IMR-90 (cell line): ENCODE measurements at regions not wholly inside any gene's neighbourhood (a gene's known extent, or its start where the extent isn't known, plus 50 kb on each side); places are given as distances from the start of the nearest gene placed in this dataset.

Experiments
- ATAC-seq: fragments of 200-7000 bp; cut with Tn5 transposase; 2 replicates; pipeline ENCODE4 v1.9.1; 2020; ENCODE audit warnings: low read depth, mild to moderate bottlenecking, moderate library complexity
- BruUV-seq: library from RNA; stranded (reverse); fragments of 400-500 nt; replicated peaks from 2 replicates; lab custom pipeline; 2021; lab: Mats Ljungman, UMichigan
- CTCF ChIA-PET: fragments of 300-600 bp; formaldehyde crosslinking; extraction: SDS; loops from one replicate; lab custom pipeline; 2021; ENCODE audit warnings: antibody characterized with exemption; lab: Yijun Ruan, JAX
- POLR2A ChIA-PET: fragments of 300-600 bp; sonication (Branson Sonifier 250); formaldehyde crosslinking; loops from one replicate; lab custom pipeline; 2022; ENCODE audit warnings: antibody characterized with exemption; ENCODE audit not compliant: unreplicated experiment; lab: Charles Lee
- DNase-seq: peaks from one replicate; pipeline ENCODE4 v3.0.0; 2013
- H2AFZ ChIP-seq: replicated peaks from 2 replicates; pipeline ENCODE3; 2013; ENCODE audit warnings: low read length, mild to moderate bottlenecking; ENCODE audit not compliant: poor library complexity
- H2AK5ac ChIP-seq: 2 replicates; pipeline ENCODE4 v1.6.1; 2013; ENCODE audit warnings: low read depth, low read length, inconsistent platforms
- H2AK9ac ChIP-seq: replicated peaks from 2 replicates; pipeline ENCODE3; 2013; ENCODE audit warnings: mild to moderate bottlenecking, low read depth, low read length, moderate library complexity; ENCODE audit not compliant: poor library complexity
- H2BK120ac ChIP-seq: 2 replicates; pipeline ENCODE4 v1.6.1; 2013; ENCODE audit warnings: low read depth, low read length, inconsistent platforms
- H2BK15ac ChIP-seq: 3 replicates; pipeline ENCODE4 v1.6.1; 2013; ENCODE audit warnings: low read depth, low read length, inconsistent platforms
- H2BK20ac ChIP-seq: 2 replicates; pipeline ENCODE4 v1.6.1; 2013; ENCODE audit warnings: low read depth, mild to moderate bottlenecking, inconsistent platforms, low read length, moderate library complexity
- H2BK5ac ChIP-seq: 2 replicates; pipeline ENCODE4 v1.6.1; 2013; ENCODE audit warnings: mild to moderate bottlenecking, low read depth, low read length, inconsistent platforms; ENCODE audit not compliant: poor library complexity, severe bottlenecking
- H3K14ac ChIP-seq: replicated peaks from 2 replicates; pipeline ENCODE4 v1.6.1; 2013; ENCODE audit warnings: low read depth, low read length, inconsistent platforms
- H3K18ac ChIP-seq: 2 replicates; pipeline ENCODE4 v1.6.1; 2013; ENCODE audit warnings: low read depth, low read length, control low read depth
- H3K23ac ChIP-seq: 2 replicates; pipeline ENCODE4 v1.6.1; 2013; ENCODE audit warnings: low read depth, low read length, inconsistent platforms
- H3K27ac ChIP-seq: 2 replicates; pipeline ENCODE4 v1.5.1; 2013; ENCODE audit warnings: mild to moderate bottlenecking, control low read depth, low read length; ENCODE audit not compliant: insufficient read depth
- H3K27me3 ChIP-seq: 2 replicates; pipeline ENCODE4 v1.6.1; 2013; ENCODE audit warnings: low read length; ENCODE audit not compliant: control insufficient read depth, insufficient read depth
- H3K36me3 ChIP-seq: 2 replicates; pipeline ENCODE4 v1.6.1; 2013; ENCODE audit warnings: low read length, mixed read lengths; ENCODE audit not compliant: control insufficient read depth, insufficient read depth
- H3K4ac ChIP-seq: 2 replicates; pipeline ENCODE4 v1.6.1; 2013; ENCODE audit warnings: low read depth, low read length, inconsistent platforms
- H3K4me1 ChIP-seq: 2 replicates; pipeline ENCODE4 v1.6.1; 2013; ENCODE audit warnings: low read length, mixed read lengths; ENCODE audit not compliant: control insufficient read depth, insufficient read depth
- H3K4me2 ChIP-seq: 2 replicates; pipeline ENCODE4 v1.6.1; 2013; ENCODE audit warnings: low read depth, mild to moderate bottlenecking, control low read depth, low read length, moderate library complexity
- H3K4me3 ChIP-seq: 2 replicates; pipeline ENCODE4 v1.5.1; 2013; ENCODE audit warnings: low read depth, mild to moderate bottlenecking, control low read depth, low read length, moderate library complexity; ENCODE audit not compliant: insufficient read depth
- H3K56ac ChIP-seq: 2 replicates; pipeline ENCODE4 v1.6.1; 2013; ENCODE audit warnings: low read length, inconsistent platforms; ENCODE audit not compliant: insufficient read depth; ENCODE audit errors: extremely low read depth
- H3K79me1 ChIP-seq, 2 experiments: 2 replicates each; pipeline ENCODE4 v1.6.1; 2013; ENCODE audit warnings: low read length in 2 of 2, inconsistent platforms in 1 of 2, low read depth in 1 of 2
- H3K9ac ChIP-seq: 2 replicates; pipeline ENCODE4 v1.6.1; 2013; ENCODE audit warnings: low read depth, low read length, control low read depth
- H3K9me1 ChIP-seq: 2 replicates; pipeline ENCODE4 v1.6.1; 2013; ENCODE audit warnings: low read length, inconsistent platforms; ENCODE audit not compliant: insufficient read depth
- H3K9me3 ChIP-seq: 2 replicates; pipeline ENCODE4 v1.6.1; 2013; ENCODE audit warnings: low read length; ENCODE audit not compliant: control insufficient read depth, insufficient read depth
- H4K20me1 ChIP-seq: 2 replicates; pipeline ENCODE4 v1.6.1; 2013; ENCODE audit warnings: low read length, inconsistent platforms; ENCODE audit not compliant: insufficient read depth
- H4K5ac ChIP-seq: 2 replicates; pipeline ENCODE4 v1.6.1; 2013; ENCODE audit warnings: mild to moderate bottlenecking, low read depth, low read length, control low read depth
- H4K8ac ChIP-seq, 2 experiments: 2 replicates each; pipeline ENCODE4 v1.6.1; 2013; ENCODE audit warnings: low read depth in 2 of 2, low read length in 2 of 2, control low read depth in 1 of 2, inconsistent platforms in 1 of 2
- H4K91ac ChIP-seq: 2 replicates; pipeline ENCODE4 v1.6.1; 2013; ENCODE audit warnings: low read depth, low read length, inconsistent platforms; ENCODE audit not compliant: insufficient read depth
- BHLHE40 ChIP-seq: fragments of 150-350 bp; IDR thresholded peaks from 2 replicates; pipeline ENCODE4 v1.6.1; 2016; ENCODE audit warnings: mild to moderate bottlenecking, low read depth, low read length
- MAFK ChIP-seq: IDR thresholded peaks from 2 replicates; pipeline ENCODE4 v1.6.1; 2012; ENCODE audit warnings: low read depth, low read length, improper control_type of control experiment
- MXI1 ChIP-seq: IDR thresholded peaks from 2 replicates; pipeline ENCODE4 v1.6.1; 2012; ENCODE audit warnings: low read depth, mild to moderate bottlenecking, low read length, moderate library complexity, borderline replicate concordance
- NFE2L2 ChIP-seq: fragments of 150-350 bp; IDR thresholded peaks from 2 replicates; pipeline ENCODE4 v1.6.1; 2016; ENCODE audit warnings: low read depth, mild to moderate bottlenecking, low read length
- POLR2A ChIP-seq: IDR thresholded peaks from 2 replicates; pipeline ENCODE4 v1.6.1; 2012; ENCODE audit warnings: mild to moderate bottlenecking, low read depth, low read length
- SMC3 ChIP-seq: fragments of 150-350 bp; IDR thresholded peaks from 2 replicates; pipeline ENCODE4 v1.6.1; 2016; ENCODE audit warnings: low read depth, mild to moderate bottlenecking, antibody characterized with exemption, low read length, moderate library complexity
- WGBS, 2 experiments: methylation state at CpG; one replicate each; pipeline versions ENCODE4 v1.1.5 to v1.1.7; 2013; ENCODE audit warnings: missing lambda C conversion rate in 2 of 2; ENCODE audit not compliant: insufficient read length in 1 of 2; ENCODE audit errors: extremely low coverage in 2 of 2; 5-methylcytosine and 5-hydroxymethylcytosine counted together
- dilution Hi-C: fragments of 300-500 bp; cut with HindIII; formaldehyde crosslinking; loops from one replicate; pipeline ENCODE4 v1.14.3; 2018; ENCODE audit warnings: low sequenced_read_pairs; ENCODE audit not compliant: unreplicated experiment
- in situ Hi-C: fragments of 300-500 bp; cut with MboI; formaldehyde crosslinking; loops from 3 replicates; pipeline ENCODE4 v1.14.3; 2019; ENCODE audit warnings: low sequenced_read_pairs, inconsistent platforms, mixed read lengths
- intact Hi-C: fragments of 100-400 bp; cut with micrococcal nuclease; formaldehyde crosslinking; loops from 2 replicates; pipeline ENCODE4 v1.10.0; 2022
- TF ChIP-seq, protein P1 (sequence below): fragments of 150-350 bp; IDR thresholded peaks from 2 replicates; pipeline ENCODE4 v1.6.1; 2016; ENCODE audit warnings: low read depth, mild to moderate bottlenecking, low read length, moderate library complexity, borderline replicate concordance
- TF ChIP-seq, protein P2 (sequence below): fragments of 150-350 bp; IDR thresholded peaks from 2 replicates; pipeline ENCODE4 v1.6.1; 2017; ENCODE audit warnings: mild to moderate bottlenecking, antibody characterized with exemption, low read length, low read depth

DNA sequence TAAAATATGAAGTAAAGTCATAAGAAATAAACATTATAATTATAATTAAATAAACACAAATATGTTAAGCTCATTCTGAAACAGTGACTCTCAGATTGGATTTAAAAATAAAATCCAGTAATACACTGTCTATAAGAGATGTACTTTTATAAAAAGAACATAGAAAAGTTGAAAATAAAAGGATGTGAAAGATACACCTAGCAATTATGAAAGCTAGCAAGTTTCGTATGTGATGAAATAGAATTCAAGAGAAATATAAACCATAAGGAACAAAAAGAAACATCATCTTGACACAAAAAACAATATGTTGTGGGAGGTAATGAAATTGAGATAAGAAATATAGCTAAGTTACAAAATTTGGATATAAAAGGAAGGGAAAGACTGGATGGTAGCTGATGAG, 128.6 kb upstream of the CNR1 start:
- Histone ChIP-seq H3K79me1 (no peaks in the 10 kb centered on the region), H2BK120ac (no peak overlapping the region), H2AK5ac (no peak overlapping the region), H2BK20ac (no peak overlapping the region), H3K18ac (no peak overlapping the region), H2AK9ac (no peak overlapping the region), H4K20me1 (no peaks in the 10 kb centered on the region), H4K5ac (no peak overlapping the region), H2AFZ (no peak overlapping the region), H3K56ac (no peak overlapping the region), H3K4me2 (no peak overlapping the region), H3K9me3 (no peaks in the 10 kb centered on the region; the same call in 1 of the 2 replicates), H3K27me3 (no peaks in the 10 kb centered on the region), H2BK5ac (no peak overlapping the region), H4K91ac (no peak overlapping the region), H3K9me1 (no peaks in the 10 kb centered on the region), H3K4me1 (no peaks in the 10 kb centered on the region), H4K8ac (no peak overlapping the region), H3K4ac (no peak overlapping the region), H3K14ac (no peak overlapping the region), H3K4me3 (no peak overlapping the region), H3K23ac (no peak overlapping the region), H2BK15ac (no peak overlapping the region), H3K36me3 (no peaks in the 10 kb centered on the region), H3K27ac (no peak overlapping the region), H3K9ac (no peak overlapping the region)
- BruUV-seq: no TSS peak
- DNase-seq (no peak), ATAC-seq (no peak)
- TF ChIP-seq MAFK (no peak), POLR2A (no peak), SMC3 (no peak), NFE2L2 (no peak), MXI1 (no peak), BHLHE40 (no peak)
- TF ChIP-seq, protein P1, sequence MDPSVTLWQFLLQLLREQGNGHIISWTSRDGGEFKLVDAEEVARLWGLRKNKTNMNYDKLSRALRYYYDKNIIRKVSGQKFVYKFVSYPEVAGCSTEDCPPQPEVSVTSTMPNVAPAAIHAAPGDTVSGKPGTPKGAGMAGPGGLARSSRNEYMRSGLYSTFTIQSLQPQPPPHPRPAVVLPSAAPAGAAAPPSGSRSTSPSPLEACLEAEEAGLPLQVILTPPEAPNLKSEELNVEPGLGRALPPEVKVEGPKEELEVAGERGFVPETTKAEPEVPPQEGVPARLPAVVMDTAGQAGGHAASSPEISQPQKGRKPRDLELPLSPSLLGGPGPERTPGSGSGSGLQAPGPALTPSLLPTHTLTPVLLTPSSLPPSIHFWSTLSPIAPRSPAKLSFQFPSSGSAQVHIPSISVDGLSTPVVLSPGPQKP: no peak
- TF ChIP-seq, protein P2, sequence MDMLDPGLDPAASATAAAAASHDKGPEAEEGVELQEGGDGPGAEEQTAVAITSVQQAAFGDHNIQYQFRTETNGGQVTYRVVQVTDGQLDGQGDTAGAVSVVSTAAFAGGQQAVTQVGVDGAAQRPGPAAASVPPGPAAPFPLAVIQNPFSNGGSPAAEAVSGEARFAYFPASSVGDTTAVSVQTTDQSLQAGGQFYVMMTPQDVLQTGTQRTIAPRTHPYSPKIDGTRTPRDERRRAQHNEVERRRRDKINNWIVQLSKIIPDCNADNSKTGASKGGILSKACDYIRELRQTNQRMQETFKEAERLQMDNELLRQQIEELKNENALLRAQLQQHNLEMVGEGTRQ: no peak
- no CpG with 5 or more reads among the region's 1 CpG for whole genome bisulfite sequencing, 2 experiments
- intact Hi-C loops: no loop called here
- dilution Hi-C loops: no loop called here
- ChIA-PET POLR2A (no interaction called here), CTCF (no interaction called here)
- in situ Hi-C loops: no loop called here
